NCI-H128 (cell line): ENCODE measurements at regions not wholly inside any gene's neighbourhood (a gene's known extent, or its start where the extent isn't known, plus 50 kb on each side); places are given as distances from the start of the nearest gene placed in this dataset.

Experiments
- DNase-seq: peaks from one replicate; lab custom pipeline; 2025; ENCODE audit not compliant: unreplicated experiment; lab: John Stamatoyannopoulos, UW

GRCh38 chr6:40759838-40760237, 172.7 kb upstream of the LRFN2 start:
- DNase-seq, result no peak

GRCh38 chr6:40759264-40759663, 172.1 kb upstream of the LRFN2 start:
- no peak for DNase-seq

GRCh38 chr6:40755749-40756452, 168.7 kb upstream of the LRFN2 start:
- no peak for DNase-seq

GRCh38 chr6:40755046-40755681, 168.0 kb upstream of the LRFN2 start:
- DNase-seq, result no peak

GRCh38 chr6:40754461-40755045, 167.4 kb upstream of the LRFN2 start:
- no peak for DNase-seq

- no peak for DNase-seq
Observed at GRCh38 chr6:40753675-40754448, 166.7 kb upstream of the LRFN2 start.

GRCh38 chr6:40753048-40753447, 165.9 kb upstream of the LRFN2 start:
- no peak for DNase-seq

- DNase-seq, result no peak
Observed at GRCh38 chr6:40744835-40745234, 157.7 kb upstream of the LRFN2 start.

GRCh38 chr6:40743690-40744446, 156.7 kb upstream of the LRFN2 start:
- no peak for DNase-seq

- no peak for DNase-seq
Observed at GRCh38 chr6:40743226-40743625, 156.1 kb upstream of the LRFN2 start.

GRCh38 chr6:40740518-40740917, 153.4 kb upstream of the LRFN2 start:
- DNase-seq, result no peak

- DNase-seq, result no peak
Observed at GRCh38 chr6:40738551-40739193, 151.5 kb upstream of the LRFN2 start.

- no peak for DNase-seq
Observed at GRCh38 chr6:40735521-40735920, 148.4 kb upstream of the LRFN2 start.

- no peak for DNase-seq
Observed at GRCh38 chr6:40735121-40735520, 148.0 kb upstream of the LRFN2 start.

GRCh38 chr6:40734607-40735006, 147.4 kb upstream of the LRFN2 start:
- DNase-seq, result no peak

GRCh38 chr6:40733770-40734396, 146.7 kb upstream of the LRFN2 start:
- no peak for DNase-seq

GRCh38 chr6:40733290-40733689, 146.1 kb upstream of the LRFN2 start:
- no peak for DNase-seq

GRCh38 chr6:40732878-40733277, 145.7 kb upstream of the LRFN2 start:
- DNase-seq, result no peak

GRCh38 chr6:40728643-40729042, 141.5 kb upstream of the LRFN2 start:
- no peak for DNase-seq

GRCh38 chr6:40727271-40727670, 140.1 kb upstream of the LRFN2 start:
- DNase-seq, result no peak
